Loucy (cell line): ENCODE measurements at regions not wholly inside any gene's neighbourhood (a gene's known extent, or its start where the extent isn't known, plus 50 kb on each side); places are given as distances from the start of the nearest gene placed in this dataset.
"Not testable (repeated sequence)": the region's sequence is repeated elsewhere in the genome, so short reads cannot be mapped to it uniquely, and the experiment has no call there.

Experiments used
- H2AFZ ChIP-seq: fragments of 200-600 bp; sonication (generic); 2 replicates; pipeline ENCODE4 v1.6.0; 2016; ENCODE audit warnings: antibody characterized with exemption, mild to moderate bottlenecking, low read length, moderate library complexity
- H3F3A ChIP-seq: fragments of 200-600 bp; 2 replicates; pipeline ENCODE4 v1.6.0; 2016; ENCODE audit warnings: antibody characterized with exemption, low read depth, mild to moderate bottlenecking
- H3K27me3 ChIP-seq: fragments of 200-600 bp; sonication (generic); 2 replicates; pipeline ENCODE4 v1.6.1; 2014; ENCODE audit warnings: low read length, mild to moderate bottlenecking; ENCODE audit not compliant: insufficient read depth, poor library complexity, severe bottlenecking
- H3K36me3 ChIP-seq: fragments of 200-600 bp; sonication (generic); 2 replicates; pipeline ENCODE4 v1.6.1; 2016; ENCODE audit warnings: low read length; ENCODE audit not compliant: insufficient read depth
- H3K4me1 ChIP-seq: fragments of 200-600 bp; sonication (generic); 2 replicates; pipeline ENCODE4 v1.5.1; 2014; ENCODE audit warnings: low read length, mild to moderate bottlenecking; ENCODE audit not compliant: insufficient read depth, poor library complexity, severe bottlenecking
- H3K4me2 ChIP-seq: fragments of 200-600 bp; sonication (generic); 2 replicates; pipeline ENCODE4 v1.6.0; 2014; ENCODE audit warnings: antibody characterized with exemption, low read length, low read depth, mild to moderate bottlenecking; ENCODE audit not compliant: poor library complexity, severe bottlenecking
- H3K4me3 ChIP-seq: fragments of 200-600 bp; sonication (generic); 2 replicates; pipeline ENCODE4 v1.5.1; 2014; ENCODE audit warnings: low read length, mild to moderate bottlenecking, mixed read lengths; ENCODE audit not compliant: poor library complexity, severe bottlenecking
- H3K79me2 ChIP-seq: fragments of 200-600 bp; sonication (generic); 2 replicates; pipeline ENCODE4 v1.6.1; 2014; ENCODE audit warnings: low read length; ENCODE audit not compliant: insufficient read depth
- H3K9ac ChIP-seq: fragments of 200-600 bp; sonication (generic); 2 replicates; pipeline ENCODE4 v1.6.0; 2014; ENCODE audit warnings: mild to moderate bottlenecking, low read depth, low read length, moderate library complexity; ENCODE audit not compliant: poor library complexity, severe bottlenecking
- H3K9me2 ChIP-seq: fragments of 200-600 bp; sonication (generic); replicated peaks from 2 replicates; pipeline ENCODE4 v1.6.1; 2016; ENCODE audit warnings: low read depth, low read length, mixed read lengths
- H3K9me3 ChIP-seq: fragments of 200-600 bp; sonication (generic); 2 replicates; pipeline ENCODE4 v1.6.1; 2014; ENCODE audit warnings: mild to moderate bottlenecking, antibody characterized with exemption, low read length, low read depth; ENCODE audit not compliant: insufficient read depth
- H4K20me1 ChIP-seq: fragments of 200-600 bp; sonication (generic); 2 replicates; pipeline ENCODE4 v1.6.0; 2014; ENCODE audit warnings: antibody characterized with exemption, low read length, mild to moderate bottlenecking; ENCODE audit not compliant: insufficient read depth, poor library complexity, severe bottlenecking
- CTCF ChIP-seq: fragments of 200-600 bp; sonication (generic); conservative IDR thresholded peaks from 2 replicates; pipeline ENCODE4 v1.5.1; 2014; ENCODE audit warnings: mild to moderate bottlenecking, antibody characterized with exemption, low read length
- EZH2phosphoT487 ChIP-seq: fragments of 200-600 bp; IDR thresholded peaks from 2 replicates; pipeline ENCODE4 v1.6.1; 2018; ENCODE audit warnings: antibody characterized with exemption, mild to moderate bottlenecking, moderate library complexity, borderline replicate concordance

GRCh38 chr3:65005486-65005885 is 317.7 kb upstream of the ADAMTS9 start:
- no peaks in the 10 kb centered on the region for H3K9me2 ChIP-seq
- H3K4me1 ChIP-seq: no peaks in the 10 kb centered on the region
- no peaks in the 10 kb centered on the region; the same call in 1 of the 2 replicates for H3K9me3 ChIP-seq
- H3K9ac ChIP-seq: no peak overlapping the region
- H3K27me3 ChIP-seq: no peaks in the 10 kb centered on the region
- H3F3A ChIP-seq: no peaks in the 10 kb centered on the region
- H4K20me1 ChIP-seq: no peaks in the 10 kb centered on the region
- no peak overlapping the region for H2AFZ ChIP-seq
- no peak overlapping the region for H3K4me2 ChIP-seq
- H3K36me3 ChIP-seq: no peaks in the 10 kb centered on the region
- H3K4me3 ChIP-seq: no peak overlapping the region
- no peaks in the 10 kb centered on the region for H3K79me2 ChIP-seq
- TF ChIP-seq EZH2phosphoT487 (no peak), CTCF (no peak)

- H3K4me2 ChIP-seq: no peak overlapping the region
- H2AFZ ChIP-seq: no peak overlapping the region
Measured at GRCh38 chr3:65004795-65005295, 317.0 kb upstream of the ADAMTS9 start.

GRCh38 chr3:65004306-65004705 is 316.5 kb upstream of the ADAMTS9 start:
- no peaks in the 10 kb centered on the region for H3K27me3 ChIP-seq
- no peaks in the 10 kb centered on the region for H4K20me1 ChIP-seq
- no peak for TF ChIP-seq EZH2phosphoT487
- no peak for TF ChIP-seq CTCF
- H3K9me3 ChIP-seq: no peaks in the 10 kb centered on the region; the same call in 1 of the 2 replicates
- no peaks in the 10 kb centered on the region for H3F3A ChIP-seq
- H2AFZ ChIP-seq: no peak overlapping the region
- H3K9ac ChIP-seq: no peak overlapping the region
- no peaks in the 10 kb centered on the region for H3K4me1 ChIP-seq
- H3K4me2 ChIP-seq: no peak overlapping the region
- no peaks in the 10 kb centered on the region for H3K36me3 ChIP-seq
- no peak overlapping the region for H3K4me3 ChIP-seq
- H3K9me2 ChIP-seq: no peaks in the 10 kb centered on the region
- no peaks in the 10 kb centered on the region for H3K79me2 ChIP-seq

More at GRCh38 chr3:65004795-65005295, 317.0 kb upstream of the ADAMTS9 start:
- H4K20me1 ChIP-seq: no peaks in the 10 kb centered on the region
- no peaks in the 10 kb centered on the region for H3K27me3 ChIP-seq
- H3K4me3 ChIP-seq: no peak overlapping the region
- no peak overlapping the region for H3K9ac ChIP-seq
- no peaks in the 10 kb centered on the region; the same call in 1 of the 2 replicates for H3K9me3 ChIP-seq
- H3K9me2 ChIP-seq: no peaks in the 10 kb centered on the region
- TF ChIP-seq CTCF: no peak
- no peak for TF ChIP-seq EZH2phosphoT487
- no peaks in the 10 kb centered on the region for H3K36me3 ChIP-seq
- H3F3A ChIP-seq: no peaks in the 10 kb centered on the region
- H3K79me2 ChIP-seq: no peaks in the 10 kb centered on the region
- H3K4me1 ChIP-seq: no peaks in the 10 kb centered on the region

- not testable (repeated sequence) for H3K9ac ChIP-seq, H3K9me3 ChIP-seq, H3K4me3 ChIP-seq, H3K4me1 ChIP-seq, H3K9me2 ChIP-seq, H3F3A ChIP-seq, H3K4me2 ChIP-seq, H3K79me2 ChIP-seq, H3K36me3 ChIP-seq, H4K20me1 ChIP-seq, H2AFZ ChIP-seq, H3K27me3 ChIP-seq
Measured at GRCh38 chr3:65001119-65001518, 313.3 kb upstream of the ADAMTS9 start.
